HK-2 (cell line): ENCODE measurements at regions not wholly inside any gene's neighbourhood (a gene's known extent, or its start where the extent isn't known, plus 50 kb on each side); places are given as distances from the start of the nearest gene placed in this dataset.

Experiments used
- DNase-seq: peaks from one replicate; pipeline ENCODE4 v3.0.0-alpha.2; 2018; ENCODE audit not compliant: unreplicated experiment

- no peak for DNase-seq
Measured at GRCh38 chr2:196316050-196316430, 144.7 kb upstream of the STK17B start.

- DNase-seq: no peak
Measured at GRCh38 chr2:196318517-196319377, 147.4 kb upstream of the STK17B start.

GRCh38 chr2:196322973-196323810 is 151.8 kb upstream of the STK17B start:
- no peak for DNase-seq

GRCh38 chr2:196324211-196324610 is 152.8 kb upstream of the STK17B start:
- DNase-seq: no peak

- DNase-seq: no peak
Measured at GRCh38 chr2:196328088-196328680, 156.8 kb upstream of the STK17B start.

GRCh38 chr2:196329959-196330358 is 158.6 kb upstream of the STK17B start:
- no peak for DNase-seq

- no peak for DNase-seq
Measured at GRCh38 chr2:196330645-196331044, 159.3 kb upstream of the STK17B start.

GRCh38 chr2:196331143-196331542 is 159.8 kb upstream of the STK17B start:
- no peak for DNase-seq

GRCh38 chr2:196331851-196332250 is 160.5 kb upstream of the STK17B start:
- no peak for DNase-seq

GRCh38 chr2:196333397-196333796 is 162.0 kb upstream of the STK17B start:
- DNase-seq: no peak

GRCh38 chr2:196334710-196335109 is 163.3 kb upstream of the STK17B start:
- DNase-seq: no peak

GRCh38 chr2:196335221-196335634 is 163.8 kb upstream of the STK17B start:
- DNase-seq: no peak

GRCh38 chr2:196336207-196336606 is 164.8 kb upstream of the STK17B start:
- no peak for DNase-seq

- no peak for DNase-seq
Measured at GRCh38 chr2:196336715-196337114, 165.3 kb upstream of the STK17B start.

GRCh38 chr2:196337208-196337953 is 166.0 kb upstream of the STK17B start:
- no peak for DNase-seq

- no peak for DNase-seq
Measured at GRCh38 chr2:196338440-196338839, 167.1 kb upstream of the STK17B start.

- no peak for DNase-seq
Measured at GRCh38 chr2:196341277-196341841, 170.0 kb upstream of the STK17B start.

- DNase-seq: no peak
Measured at GRCh38 chr2:196344397-196344796, 173.0 kb upstream of the STK17B start.

GRCh38 chr2:196353717-196354116 is 182.3 kb upstream of the STK17B start:
- DNase-seq: no peak

GRCh38 chr2:196354186-196354585 is 182.8 kb upstream of the STK17B start:
- no peak for DNase-seq

GRCh38 chr2:196356332-196356731 is 185.0 kb upstream of the STK17B start:
- no peak for DNase-seq
